ENCODE measurements at regions not wholly inside any gene's neighbourhood (a gene's known extent, or its start where the extent isn't known, plus 50 kb on each side); places are given as distances from the start of the nearest gene placed in this dataset.
A peak's percentile ranks its signal among the peaks of the same experiment; 100 is the strongest.

- H3K27me3 ChIP-seq (ENCODE audit: insufficient read depth) = no peaks in the 10 kb centered on the region
- no peak for ATAC-seq
- H2AFZ ChIP-seq = no peak overlapping the region; the same call in 1 of the 2 replicates
- no peak overlapping the region for H3K4me2 ChIP-seq
- TF ChIP-seq CREB1 (CRISPR knock-in tag; IDR thresholded peaks at IDR 0.05; ENCODE audit: low read depth) = no peak
- no peak for TF ChIP-seq ZNF114 (CRISPR knock-in tag; IDR thresholded peaks at IDR 0.05)
- TF ChIP-seq STAT1 (IDR thresholded peaks at IDR 0.05; ENCODE audit: unreplicated experiment) = no peak
- Mint-ChIP-seq H3K4me3 (no peak overlapping the region), H3K36me3 (ENCODE audit: low read depth) (no peaks in the 10 kb centered on the region), H3K4me1 (peaks cover 14% of the 10 kb centered on the region), H3K9me3 (no peaks in the 10 kb centered on the region), H3K27me3 (ENCODE audit: insufficient read depth, low read depth, poor library complexity) (peaks cover 4% of the 10 kb centered on the region), H3K27ac (no peak overlapping the region)
- peaks cover 23% of the 10 kb centered on the region for H3K4me1 ChIP-seq (ENCODE audit: insufficient read depth)
- no peak overlapping the region for H3K27ac ChIP-seq (ENCODE audit: low read depth)
- no peaks in the 10 kb centered on the region for H4K20me1 ChIP-seq (replicated peaks; ENCODE audit: insufficient read depth)
- H3K4me3 ChIP-seq = no peak overlapping the region
- no peaks in the 10 kb centered on the region for H3K36me3 ChIP-seq (ENCODE audit: insufficient read depth)
- H3K9me2 ChIP-seq (ENCODE audit: insufficient read depth) = no peaks in the 10 kb centered on the region
- no peak for DNase-seq (ENCODE audit: low spot score)
- H3F3A ChIP-seq (replicated peaks; ENCODE audit: low read depth) = no peaks in the 10 kb centered on the region
- no peaks in the 10 kb centered on the region for H3K79me2 ChIP-seq (replicated peaks; ENCODE audit: insufficient read depth)
These were observed 56.2 kb upstream of the ROR1 start for GRCh38 chr1:63717511-63718065.

GRCh38 chr1:63718541-63718970 lies 55.3 kb upstream of the ROR1 start:
- Histone ChIP-seq H4K20me1 (replicated peaks; ENCODE audit: insufficient read depth) (no peaks in the 10 kb centered on the region), H3K79me2 (replicated peaks; ENCODE audit: insufficient read depth) (no peaks in the 10 kb centered on the region), H3K4me2 (no peak overlapping the region), H3K27me3 (ENCODE audit: insufficient read depth) (no peaks in the 10 kb centered on the region), H3K4me1 (ENCODE audit: insufficient read depth) (peaks cover 22% of the 10 kb centered on the region), H3F3A (replicated peaks; ENCODE audit: low read depth) (no peaks in the 10 kb centered on the region), H3K9me2 (ENCODE audit: insufficient read depth) (no peaks in the 10 kb centered on the region), H2AFZ (no peak overlapping the region), H3K4me3 (no peak overlapping the region), H3K27ac (ENCODE audit: low read depth) (no peak overlapping the region), H3K36me3 (ENCODE audit: insufficient read depth) (no peaks in the 10 kb centered on the region)
- TF ChIP-seq CTCF (conservative IDR thresholded peaks at IDR 0.05; ENCODE audit: low read depth in 2 of 2) (no peak), NANOG (IDR thresholded peaks at IDR 0.05; ENCODE audit: borderline replicate concordance) (no peak), EZH2 (IDR thresholded peaks at IDR 0.05; ENCODE audit: low read depth, unreplicated experiment) (no peak)
- Mint-ChIP-seq H3K36me3 (ENCODE audit: low read depth) (no peaks in the 10 kb centered on the region), H3K9me3 (no peaks in the 10 kb centered on the region), H3K4me1 (peaks cover 14% of the 10 kb centered on the region), H3K27ac (no peak overlapping the region), H3K27me3 (ENCODE audit: insufficient read depth, low read depth, poor library complexity) (peaks cover 2% of the 10 kb centered on the region), H3K4me3 (no peak overlapping the region)
- DNase-seq (ENCODE audit: low spot score) (no peak), ATAC-seq (no peak)

GRCh38 chr1:63721531-63722189 lies 52.2 kb upstream of the ROR1 start:
- no peak overlapping the region for H3K27ac Mint-ChIP-seq
- H3K9me2 ChIP-seq (ENCODE audit: insufficient read depth) = no peaks in the 10 kb centered on the region
- peaks cover 14% of the 10 kb centered on the region for H3K4me1 Mint-ChIP-seq
- peak; percentile 41; the same call in 2 of the 3 replicates for ATAC-seq
- no peak overlapping the region for H3K4me3 ChIP-seq
- H3K79me2 ChIP-seq (replicated peaks; ENCODE audit: insufficient read depth) = no peaks in the 10 kb centered on the region
- H3K9me3 Mint-ChIP-seq = no peaks in the 10 kb centered on the region
- no peaks in the 10 kb centered on the region for H3K36me3 Mint-ChIP-seq (ENCODE audit: low read depth)
- peaks cover 16% of the 10 kb centered on the region for H3K4me1 ChIP-seq (ENCODE audit: insufficient read depth)
- H3K36me3 ChIP-seq (ENCODE audit: insufficient read depth) = no peaks in the 10 kb centered on the region
- no peak overlapping the region for H3K4me3 Mint-ChIP-seq
- H3K27me3 Mint-ChIP-seq (ENCODE audit: insufficient read depth, low read depth, poor library complexity) = peaks cover 4% of the 10 kb centered on the region
- no peak overlapping the region for H3K4me2 ChIP-seq
- 0 out of 2 replicates have a peak overlapping the region, but pooled peaks have one; percentile 24 for H3K27ac ChIP-seq (ENCODE audit: low read depth)
- no peak overlapping the region for H2AFZ ChIP-seq
- no peaks in the 10 kb centered on the region for H4K20me1 ChIP-seq (replicated peaks; ENCODE audit: insufficient read depth)
- no peaks in the 10 kb centered on the region for H3K27me3 ChIP-seq (ENCODE audit: insufficient read depth)
- H3F3A ChIP-seq (replicated peaks; ENCODE audit: low read depth) = no peaks in the 10 kb centered on the region
- DNase-seq (ENCODE audit: low spot score) = peak; percentile 26
- TF ChIP-seq STAT1 (IDR thresholded peaks at IDR 0.05; ENCODE audit: unreplicated experiment) (no peak), POLR2AphosphoS5 (IDR thresholded peaks at IDR 0.05; ENCODE audit: low read depth) (no peak), REST (IDR thresholded peaks at IDR 0.05; ENCODE audit: unreplicated experiment) (no peak), CREB1 (CRISPR knock-in tag; IDR thresholded peaks at IDR 0.05; ENCODE audit: low read depth) (no peak), EZH2 (IDR thresholded peaks at IDR 0.05; ENCODE audit: low read depth, unreplicated experiment) (no peak), NANOG (IDR thresholded peaks at IDR 0.05; ENCODE audit: borderline replicate concordance) (no peak), JUNB (IDR thresholded peaks at IDR 0.05; ENCODE audit: unreplicated experiment) (no peak), CTCF (conservative IDR thresholded peaks at IDR 0.05; ENCODE audit: low read depth in 2 of 2) (no peak), ZNF114 (CRISPR knock-in tag; IDR thresholded peaks at IDR 0.05) (no peak), EZH2phosphoT487 (IDR thresholded peaks at IDR 0.05; ENCODE audit: unreplicated experiment) (no peak)

Data from GM23338 (cell line).